Fibroblast of the aortic adventitia (primary cell): ENCODE measurements at regions not wholly inside any gene's neighbourhood (a gene's known extent, or its start where the extent isn't known, plus 50 kb on each side); places are given as distances from the start of the nearest gene placed in this dataset.
"Not testable (repeated sequence)": the region's sequence is repeated elsewhere in the genome, so short reads cannot be mapped to it uniquely, and the experiment has no call there.

ENCODE experiments used
- DNase-seq: peaks from one replicate; pipeline ENCODE4 v3.0.0-alpha.2; 2010; ENCODE audit warnings: low read depth
- H3K4me3 ChIP-seq: 2 replicates; pipeline ENCODE4 v1.5.1; 2011; ENCODE audit warnings: low read depth, mild to moderate bottlenecking, control low read depth, low read length, moderate library complexity
- CTCF ChIP-seq: IDR thresholded peaks from 2 replicates; pipeline ENCODE4 v1.5.1; 2011; ENCODE audit warnings: mild to moderate bottlenecking, low read length, control low read depth, inconsistent platforms; ENCODE audit not compliant: insufficient read depth

GRCh38 chr6:114634016-114634415 is 291.2 kb upstream of the HS3ST5 start:
- H3K4me3 ChIP-seq = no peak overlapping the region
- no peak for TF ChIP-seq CTCF
- no peak for DNase-seq

GRCh38 chr6:114626226-114626625 is 283.4 kb upstream of the HS3ST5 start:
- not testable (repeated sequence) for H3K4me3 ChIP-seq, DNase-seq

- no peak for DNase-seq
- TF ChIP-seq CTCF = no peak
- no peak overlapping the region for H3K4me3 ChIP-seq
Observed at GRCh38 chr6:114619621-114620200, 276.9 kb upstream of the HS3ST5 start.

- TF ChIP-seq CTCF = no peak
- H3K4me3 ChIP-seq = no peak overlapping the region
- no peak for DNase-seq
Observed at GRCh38 chr6:114611696-114612095, 268.9 kb upstream of the HS3ST5 start.

GRCh38 chr6:114608091-114608490 is 265.3 kb upstream of the HS3ST5 start:
- H3K4me3 ChIP-seq = no peak overlapping the region
- no peak for DNase-seq
- no peak for TF ChIP-seq CTCF

- no peak overlapping the region for H3K4me3 ChIP-seq
- no peak for DNase-seq
- no peak for TF ChIP-seq CTCF
Observed at GRCh38 chr6:114605656-114606055, 262.8 kb upstream of the HS3ST5 start.

GRCh38 chr6:114600381-114600780 is 257.6 kb upstream of the HS3ST5 start:
- H3K4me3 ChIP-seq = no peak overlapping the region
- DNase-seq = no peak
- TF ChIP-seq CTCF = no peak
